GM18868 (cell line): ENCODE measurements at regions not wholly inside any gene's neighbourhood (a gene's known extent, or its start where the extent isn't known, plus 50 kb on each side); places are given as distances from the start of the nearest gene placed in this dataset.

Source experiments
- ATAC-seq: cut with Tn5 transposase; IDR thresholded peaks from one replicate; pipeline ENCODE4 v1.9.1; 2021; ENCODE audit warnings: mild to moderate bottlenecking, moderate library complexity; ENCODE audit not compliant: unreplicated experiment

DNA sequence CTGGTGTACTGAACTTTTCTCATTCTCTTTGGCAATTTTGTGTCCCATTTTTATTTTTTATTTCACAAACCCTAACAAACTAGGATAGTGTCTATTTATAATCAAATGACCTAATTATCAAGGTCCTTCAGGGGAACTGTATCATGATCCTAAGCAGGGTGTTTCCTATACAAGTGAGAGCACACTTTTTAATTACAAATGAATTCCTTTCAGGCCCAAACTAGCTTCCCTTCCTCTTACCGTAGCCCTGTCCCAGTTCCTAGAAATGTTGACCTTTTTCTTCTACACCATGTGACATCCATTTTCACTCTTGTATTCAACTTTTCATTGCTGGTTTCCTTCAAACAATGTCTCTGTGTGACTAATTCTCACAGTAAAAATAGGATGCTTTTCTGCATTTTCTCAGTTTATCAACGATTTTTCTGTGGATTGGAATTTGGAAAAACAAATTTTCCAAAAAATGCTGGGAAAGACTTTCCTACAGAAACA lies 411.4 kb downstream of the CCDC91 start:
- no peak for ATAC-seq

- no peak for ATAC-seq
Observed at GRCh38 chr12:28602786-28603185, 412.5 kb downstream of the CCDC91 start.

GRCh38 chr12:28603239-28603638 lies 413.0 kb downstream of the CCDC91 start:
- ATAC-seq: no peak

GRCh38 chr12:28603801-28604200 lies 413.5 kb downstream of the CCDC91 start:
- ATAC-seq: no peak

DNA sequence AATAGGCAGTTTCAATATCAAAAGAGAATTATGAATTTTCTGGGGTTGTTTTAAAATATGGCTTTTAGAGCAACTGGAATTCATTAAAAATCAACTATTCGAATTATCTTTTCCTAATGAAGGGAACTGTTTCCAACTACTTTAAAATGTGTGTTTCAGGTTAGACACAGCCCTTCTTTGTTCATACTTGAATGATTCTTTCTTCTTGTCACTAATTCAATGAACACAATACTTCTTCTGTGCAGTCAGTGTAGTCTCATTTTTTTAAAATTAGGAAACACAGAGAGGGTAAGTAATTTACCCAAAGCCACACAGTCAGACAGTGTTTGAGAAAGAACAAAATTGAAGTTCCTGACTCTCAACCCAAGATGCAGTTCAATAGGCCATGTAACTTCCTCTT lies 414.0 kb downstream of the CCDC91 start:
- no peak for ATAC-seq

GRCh38 chr12:28606967-28607557 lies 416.8 kb downstream of the CCDC91 start:
- ATAC-seq: no peak

DNA sequence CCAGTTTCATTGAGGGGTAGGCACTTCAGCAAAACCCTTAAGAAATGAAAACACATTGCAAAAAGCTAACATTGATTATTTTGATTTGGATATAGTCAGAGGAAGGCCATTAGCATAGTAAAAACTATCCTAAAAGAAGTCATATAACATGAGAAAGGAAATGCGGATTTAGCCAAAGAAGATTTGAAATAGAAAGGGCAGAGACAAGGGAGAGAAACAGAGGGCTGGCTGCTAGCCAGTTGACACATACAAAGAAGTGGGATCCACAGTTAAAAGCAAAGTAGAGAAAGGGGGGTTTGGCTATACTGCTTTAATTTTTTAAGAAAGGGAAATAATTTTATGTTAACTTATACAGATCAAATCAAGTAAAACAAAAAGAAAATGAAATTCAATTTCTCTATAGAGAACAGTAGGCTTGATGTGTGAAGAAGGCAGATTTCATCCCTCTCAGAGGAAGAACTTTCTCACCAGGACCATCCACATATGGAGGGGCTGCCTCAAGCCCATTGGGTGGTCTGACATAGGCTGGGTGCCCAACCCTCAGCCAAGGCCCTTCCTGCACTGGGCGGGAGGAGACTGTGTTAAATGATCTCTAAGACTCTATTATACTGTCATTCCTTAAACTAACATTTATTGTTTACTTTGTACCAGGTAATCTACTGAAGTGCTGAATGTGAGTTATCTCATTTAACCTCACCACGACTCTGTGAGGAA lies 420.3 kb downstream of the CCDC91 start:
- ATAC-seq: no peak

DNA sequence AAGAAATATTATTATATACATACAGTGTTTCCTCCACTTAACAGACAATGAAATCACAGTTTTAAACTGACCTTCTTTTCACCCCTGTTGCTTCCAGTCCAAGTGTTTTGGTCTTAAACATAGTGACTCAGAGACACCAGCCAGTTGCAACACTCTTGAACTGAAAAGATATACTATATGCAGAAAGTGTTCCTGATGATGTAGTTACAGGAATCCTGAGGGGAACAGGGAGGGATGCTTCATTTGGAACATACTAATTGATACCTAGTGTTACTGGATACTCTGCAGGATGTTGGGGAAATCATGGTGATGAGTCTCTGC lies 420.8 kb downstream of the CCDC91 start:
- no peak for ATAC-seq

DNA sequence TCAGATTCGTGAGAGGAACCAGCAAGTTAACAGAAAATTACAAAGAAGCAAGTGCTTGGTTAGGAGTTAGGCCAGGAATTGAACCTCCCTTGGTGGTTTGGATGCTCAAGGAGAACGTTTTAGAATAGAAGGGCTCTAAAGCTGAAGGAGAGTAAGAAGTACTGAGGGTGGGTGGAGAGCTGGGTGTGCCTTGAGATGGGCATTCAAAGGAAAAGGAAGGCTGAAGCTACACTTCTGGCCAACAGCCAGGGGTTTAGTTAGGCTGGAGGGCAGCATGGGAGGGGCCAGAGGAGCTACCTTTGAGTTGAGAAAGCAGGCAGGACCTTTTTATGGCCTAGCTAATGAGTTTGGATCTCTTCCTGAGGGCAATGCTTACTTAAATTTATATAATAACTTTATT lies 421.2 kb downstream of the CCDC91 start:
- ATAC-seq: no peak

DNA sequence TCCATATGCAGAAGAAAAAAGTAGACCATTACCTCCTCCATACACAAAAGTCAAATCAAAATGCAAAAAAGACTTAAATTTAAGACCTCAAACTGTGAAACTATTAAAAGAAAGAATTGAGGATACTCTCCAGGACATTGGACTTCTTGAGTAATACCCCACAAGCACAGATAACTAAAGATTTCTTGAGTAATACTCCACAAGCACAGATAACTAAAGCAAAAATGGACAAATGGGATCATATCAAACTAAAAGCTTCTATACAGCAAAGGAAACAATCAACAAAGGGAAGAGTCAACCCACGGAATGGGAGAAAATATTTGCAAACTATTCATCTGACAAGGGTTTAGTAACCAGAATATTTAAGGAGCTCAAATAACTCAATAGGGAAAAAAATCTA lies 427.9 kb downstream of the CCDC91 start:
- ATAC-seq: no peak

DNA sequence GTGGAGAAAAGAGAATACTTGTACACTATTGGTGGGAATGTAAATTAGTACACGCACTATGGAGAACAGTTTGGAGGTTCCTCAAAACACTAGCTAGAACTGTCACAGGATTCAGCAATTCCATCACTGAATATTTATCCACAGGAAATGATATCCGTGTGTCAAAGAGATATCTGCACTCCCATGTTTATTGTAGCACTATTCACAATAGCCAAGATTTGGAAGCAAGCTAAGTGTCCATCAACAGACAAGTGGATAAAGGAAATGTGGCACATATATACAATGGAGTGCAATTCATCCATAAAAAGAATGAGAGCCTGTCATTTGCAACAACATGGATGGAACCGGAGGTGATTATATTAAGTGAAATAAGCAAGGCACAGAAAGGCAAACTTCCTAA lies 428.5 kb downstream of the CCDC91 start:
- ATAC-seq: no peak

GRCh38 chr12:28620281-28620680 lies 430.0 kb downstream of the CCDC91 start:
- no peak for ATAC-seq

GRCh38 chr12:28622406-28622805 lies 432.1 kb downstream of the CCDC91 start:
- no peak for ATAC-seq

DNA sequence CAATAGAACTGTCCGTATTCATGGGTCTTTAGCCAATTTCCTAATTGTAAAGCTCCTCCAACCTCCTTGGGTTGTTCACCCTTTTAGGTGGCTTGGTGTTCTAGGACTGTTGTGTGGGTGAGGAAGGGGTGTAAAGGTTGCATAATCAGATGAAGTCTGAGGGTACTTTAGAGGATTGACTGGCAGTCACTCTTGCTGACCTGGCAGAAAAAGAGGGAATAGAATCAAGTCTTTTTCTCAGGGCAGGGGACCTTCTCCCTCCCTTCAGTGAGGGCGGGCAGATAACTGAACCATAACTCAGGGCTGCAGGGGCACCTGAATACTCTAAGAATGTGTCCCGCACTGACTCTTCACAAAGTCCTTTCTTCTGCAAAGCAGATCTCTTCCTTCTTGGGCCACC lies 436.2 kb downstream of the CCDC91 start:
- no peak for ATAC-seq

- ATAC-seq: no peak
Observed at GRCh38 chr12:28629691-28630090, 439.4 kb downstream of the CCDC91 start.

DNA sequence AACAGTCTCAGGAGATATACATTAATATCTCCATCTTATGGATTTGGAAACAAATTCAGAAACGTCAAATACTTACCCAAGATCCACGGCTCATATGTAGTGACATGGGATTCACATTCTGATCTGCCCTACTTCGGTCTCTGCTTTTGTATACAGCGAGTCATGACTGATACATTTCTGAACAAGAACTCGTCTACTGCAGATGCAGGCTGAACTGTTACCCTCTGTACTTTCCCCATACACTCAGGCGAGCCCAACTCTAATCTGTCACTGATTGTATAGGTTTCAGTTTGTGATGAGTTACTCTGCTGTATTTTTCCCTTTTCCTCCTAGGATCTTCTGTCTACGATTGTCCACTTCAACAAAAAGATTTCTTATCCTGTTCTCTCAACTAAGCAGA lies 441.6 kb downstream of the CCDC91 start:
- no peak for ATAC-seq

DNA sequence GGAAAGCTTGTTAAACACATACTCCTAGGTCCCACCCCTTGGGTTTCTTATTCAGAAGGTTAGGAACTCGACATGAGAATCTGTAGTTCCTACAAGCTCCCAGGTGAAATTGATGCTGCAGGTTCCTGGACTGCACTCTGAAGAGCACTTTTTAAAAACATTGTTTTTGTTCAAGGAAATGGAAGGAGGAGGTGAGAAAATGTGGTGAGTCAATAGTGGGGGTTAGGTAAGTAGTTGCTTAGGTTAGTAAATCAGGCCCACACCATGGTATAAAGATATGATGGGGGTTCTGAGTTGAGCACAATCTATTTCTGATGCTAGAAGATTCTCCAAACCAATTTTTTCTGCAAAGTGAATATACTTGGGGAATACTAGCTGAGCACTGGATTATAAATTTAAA lies 450.3 kb downstream of the CCDC91 start:
- ATAC-seq: no peak

DNA sequence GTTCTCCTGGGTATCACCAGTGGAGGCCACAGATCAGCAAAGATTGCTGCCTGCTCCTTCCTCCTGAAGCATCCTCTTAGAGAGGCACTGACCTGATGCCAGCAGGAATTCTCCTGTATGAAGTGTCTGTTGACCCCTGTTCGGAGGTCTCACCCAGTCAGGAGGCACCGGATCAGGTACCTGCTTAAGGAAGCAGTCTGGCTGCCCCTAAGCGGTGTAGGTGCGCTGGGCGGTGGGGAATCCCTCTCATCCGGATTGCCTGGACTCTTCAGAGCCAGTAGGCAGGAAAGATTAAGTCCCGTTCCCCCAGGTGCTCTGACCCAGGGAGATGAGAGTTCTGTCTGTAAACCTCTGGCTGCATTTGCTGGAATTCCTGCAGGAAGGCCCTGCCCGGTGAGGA lies 455.2 kb downstream of the CCDC91 start:
- ATAC-seq: no peak

DNA sequence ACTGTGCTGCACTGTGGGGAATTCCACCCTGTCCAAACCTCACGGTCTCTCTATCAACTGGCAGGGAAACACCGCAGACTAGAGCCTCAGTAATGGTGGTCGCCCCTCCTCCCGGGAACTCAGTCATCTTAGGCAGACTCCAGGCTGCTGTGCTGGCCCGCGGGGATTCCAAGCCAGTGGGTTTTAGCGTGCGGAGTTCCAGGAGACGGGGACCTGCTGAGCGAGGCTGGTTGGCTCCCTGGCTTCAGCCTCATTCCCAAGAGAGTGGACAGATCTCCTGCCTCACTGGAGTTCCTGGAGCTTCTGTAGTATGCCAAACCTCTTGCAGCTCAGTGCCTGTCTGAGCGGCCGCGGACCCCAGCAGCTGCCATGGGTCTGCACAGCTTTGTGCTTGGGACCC lies 455.6 kb downstream of the CCDC91 start:
- ATAC-seq: no peak

DNA sequence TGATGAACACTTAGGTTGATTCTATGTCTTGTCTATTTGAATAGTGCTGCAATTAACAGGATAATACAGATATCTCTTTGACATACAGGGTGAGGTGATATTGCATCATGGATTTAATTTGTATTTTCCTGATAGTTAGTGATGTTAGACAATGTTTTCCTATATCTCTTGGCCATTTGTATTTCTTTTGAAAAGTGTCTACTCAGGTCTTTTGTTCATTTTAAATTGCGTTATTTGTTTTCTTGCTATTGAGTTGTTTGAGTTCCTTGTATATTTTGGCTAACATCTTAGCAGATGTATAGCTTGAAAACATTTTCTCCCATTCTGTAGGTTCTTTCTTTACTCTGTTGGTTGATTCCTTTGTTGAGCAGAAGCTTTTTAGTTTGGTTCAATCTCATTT lies 460.6 kb downstream of the CCDC91 start:
- ATAC-seq: no peak

GRCh38 chr12:28652239-28652638 lies 462.0 kb downstream of the CCDC91 start:
- no peak for ATAC-seq

- ATAC-seq: no peak
Observed at GRCh38 chr12:28681980-28682379, 467.1 kb upstream of the FAR2 start.

GRCh38 chr12:28683366-28683765 lies 465.7 kb upstream of the FAR2 start:
- no peak for ATAC-seq
